ENCODE measurements at regions not wholly inside any gene's neighbourhood (a gene's known extent, or its start where the extent isn't known, plus 50 kb on each side); places are given as distances from the start of the nearest gene placed in this dataset.

DNA sequence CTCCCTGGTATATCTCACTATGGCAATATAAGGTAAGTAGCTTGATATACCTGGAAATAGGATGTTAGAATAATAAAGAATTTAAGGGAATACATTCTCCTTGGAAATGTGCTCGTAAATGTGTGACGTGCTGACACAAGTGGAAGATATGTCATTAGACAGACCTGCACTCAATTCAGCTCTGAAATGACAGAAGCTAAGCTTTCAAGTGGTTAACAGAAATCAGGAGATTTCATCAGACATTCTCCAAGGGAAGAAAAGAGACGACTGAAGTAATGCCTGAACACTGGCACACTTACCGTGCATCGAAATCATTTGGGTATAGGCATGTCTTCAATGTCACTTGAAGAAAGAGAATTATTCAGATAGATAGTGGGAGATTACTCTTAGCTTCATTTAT lies 933.3 kb upstream of the CTNND2 start:
- H3F3A ChIP-seq (ENCODE audit: control insufficient read depth, insufficient read depth) = no peaks in the 10 kb centered on the region
- TF ChIP-seq EZH2phosphoT487 (IDR thresholded peaks at IDR 0.05; ENCODE audit: borderline replicate concordance, low read length) = no peak
- TF ChIP-seq, protein P1, sequence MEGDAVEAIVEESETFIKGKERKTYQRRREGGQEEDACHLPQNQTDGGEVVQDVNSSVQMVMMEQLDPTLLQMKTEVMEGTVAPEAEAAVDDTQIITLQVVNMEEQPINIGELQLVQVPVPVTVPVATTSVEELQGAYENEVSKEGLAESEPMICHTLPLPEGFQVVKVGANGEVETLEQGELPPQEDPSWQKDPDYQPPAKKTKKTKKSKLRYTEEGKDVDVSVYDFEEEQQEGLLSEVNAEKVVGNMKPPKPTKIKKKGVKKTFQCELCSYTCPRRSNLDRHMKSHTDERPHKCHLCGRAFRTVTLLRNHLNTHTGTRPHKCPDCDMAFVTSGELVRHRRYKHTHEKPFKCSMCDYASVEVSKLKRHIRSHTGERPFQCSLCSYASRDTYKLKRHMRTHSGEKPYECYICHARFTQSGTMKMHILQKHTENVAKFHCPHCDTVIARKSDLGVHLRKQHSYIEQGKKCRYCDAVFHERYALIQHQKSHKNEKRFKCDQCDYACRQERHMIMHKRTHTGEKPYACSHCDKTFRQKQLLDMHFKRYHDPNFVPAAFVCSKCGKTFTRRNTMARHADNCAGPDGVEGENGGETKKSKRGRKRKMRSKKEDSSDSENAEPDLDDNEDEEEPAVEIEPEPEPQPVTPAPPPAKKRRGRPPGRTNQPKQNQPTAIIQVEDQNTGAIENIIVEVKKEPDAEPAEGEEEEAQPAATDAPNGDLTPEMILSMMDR (IDR thresholded peaks at IDR 0.05; ENCODE audit: low read depth, low read length, poor library complexity, severe bottlenecking) = no peak
- no peaks in the 10 kb centered on the region for H3K79me2 ChIP-seq (ENCODE audit: control insufficient read depth, low read length)
- H3K36me3 ChIP-seq (ENCODE audit: control insufficient read depth, low read length) = no peaks in the 10 kb centered on the region
- H3K4me3 ChIP-seq (ENCODE audit: low read length) = no peak overlapping the region
- no peaks in the 10 kb centered on the region for H4K20me1 ChIP-seq (ENCODE audit: control insufficient read depth, insufficient read depth, low read depth, low read length)
- no peaks in the 10 kb centered on the region for H3K9me2 ChIP-seq (replicated peaks; ENCODE audit: control insufficient read depth, low read length)
- H3K27ac ChIP-seq (ENCODE audit: low read depth, low read length) = no peak overlapping the region
- no peaks in the 10 kb centered on the region for H3K27me3 ChIP-seq (ENCODE audit: control insufficient read depth, low read length)
- H3K4me2 ChIP-seq (ENCODE audit: low read length) = no peak overlapping the region
- no peaks in the 10 kb centered on the region for H3K9me3 ChIP-seq (ENCODE audit: control insufficient read depth, insufficient read depth, low read length)
- no peaks in the 10 kb centered on the region for H3K4me1 ChIP-seq (ENCODE audit: control insufficient read depth, low read length)

DNA sequence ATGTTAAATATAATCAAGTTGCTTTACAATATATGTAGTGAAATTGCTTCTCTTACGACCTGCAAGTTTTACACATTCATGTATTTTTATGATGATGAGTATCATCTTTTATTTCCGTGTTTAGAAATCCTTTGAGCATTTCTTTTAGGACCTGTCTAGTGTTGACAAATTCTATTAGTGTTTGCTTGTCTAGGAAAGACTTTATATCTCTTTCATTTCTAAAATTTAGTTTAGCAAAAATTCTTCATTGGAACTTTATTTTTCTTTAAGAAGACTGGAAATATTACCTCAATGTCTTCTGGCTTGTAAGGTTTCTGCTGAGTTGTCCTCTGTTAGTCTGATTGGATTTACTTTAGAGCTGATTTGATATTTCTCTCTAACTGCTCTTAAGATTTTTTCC lies 920.9 kb upstream of the CTNND2 start:
- Histone ChIP-seq H3K4me1 (ENCODE audit: control insufficient read depth, low read length) (no peaks in the 10 kb centered on the region), H4K20me1 (ENCODE audit: control insufficient read depth, insufficient read depth, low read depth, low read length) (no peaks in the 10 kb centered on the region), H3F3A (ENCODE audit: control insufficient read depth, insufficient read depth) (no peaks in the 10 kb centered on the region), H3K27ac (ENCODE audit: low read depth, low read length) (no peak overlapping the region), H3K4me2 (ENCODE audit: low read length) (no peak overlapping the region), H3K36me3 (ENCODE audit: control insufficient read depth, low read length) (no peaks in the 10 kb centered on the region), H3K27me3 (ENCODE audit: control insufficient read depth, low read length) (no peaks in the 10 kb centered on the region), H3K9me3 (ENCODE audit: control insufficient read depth, insufficient read depth, low read length) (peaks cover 5% of the 10 kb centered on the region; the same call in 1 of the 2 replicates), H3K79me2 (ENCODE audit: control insufficient read depth, low read length) (no peaks in the 10 kb centered on the region), H3K4me3 (ENCODE audit: low read length) (no peak overlapping the region), H3K9me2 (replicated peaks; ENCODE audit: control insufficient read depth, low read length) (no peaks in the 10 kb centered on the region)
- TF ChIP-seq EZH2phosphoT487 (IDR thresholded peaks at IDR 0.05; ENCODE audit: borderline replicate concordance, low read length) = no peak
- TF ChIP-seq, protein P1 (IDR thresholded peaks at IDR 0.05; ENCODE audit: low read depth, low read length, poor library complexity, severe bottlenecking) = no peak

DNA sequence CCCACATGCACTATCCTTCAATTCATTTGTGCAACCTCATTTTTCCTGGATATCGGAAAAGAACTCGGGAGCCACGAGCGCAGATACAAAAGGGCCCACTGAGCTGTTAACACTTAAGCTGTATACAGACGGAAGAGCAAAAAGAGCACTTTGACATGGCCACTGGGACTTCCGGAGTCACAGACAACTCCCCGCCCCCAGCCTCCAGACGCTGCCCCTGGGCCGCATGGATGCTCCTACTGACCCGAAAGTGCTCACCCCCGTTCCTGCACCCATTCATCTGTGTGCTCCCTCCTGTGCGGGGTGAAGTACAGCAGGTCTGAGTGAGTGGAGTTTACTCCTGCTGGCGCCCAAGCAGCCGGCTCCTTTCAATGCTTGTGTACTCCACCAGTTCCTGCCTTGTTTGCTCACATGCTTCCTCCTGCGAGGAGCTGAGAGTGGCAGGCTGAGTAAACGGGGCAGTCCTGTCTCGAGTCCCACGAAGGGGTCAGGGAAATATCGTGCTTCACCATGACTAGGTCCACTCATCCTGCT lies 901.0 kb upstream of the CTNND2 start:
- no peak for TF ChIP-seq EZH2phosphoT487 (IDR thresholded peaks at IDR 0.05; ENCODE audit: borderline replicate concordance, low read length)

DNA sequence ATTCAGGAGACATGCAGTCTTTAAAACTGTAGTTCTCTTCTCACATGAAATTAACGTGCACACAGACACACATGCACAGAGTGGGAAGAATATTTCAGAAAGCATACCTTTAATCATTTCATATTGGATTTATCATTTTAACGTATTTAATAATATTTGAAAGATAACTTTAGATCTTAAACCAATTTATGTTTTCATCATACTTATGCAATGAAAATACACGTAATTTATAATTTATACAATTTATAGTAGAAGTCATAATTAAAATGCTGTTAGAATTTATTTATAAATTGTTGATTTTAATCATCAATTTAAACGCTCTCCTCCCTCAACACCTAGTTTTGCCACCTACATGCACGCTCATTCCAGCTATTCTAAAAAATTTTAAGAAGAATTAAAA lies 894.9 kb upstream of the CTNND2 start:
- Histone ChIP-seq H3K9me3 (ENCODE audit: control insufficient read depth, insufficient read depth, low read length) (no peaks in the 10 kb centered on the region; the same call in 1 of the 2 replicates), H3K79me2 (ENCODE audit: control insufficient read depth, low read length) (no peaks in the 10 kb centered on the region), H3K9me2 (replicated peaks; ENCODE audit: control insufficient read depth, low read length) (no peaks in the 10 kb centered on the region), H3F3A (ENCODE audit: control insufficient read depth, insufficient read depth) (no peaks in the 10 kb centered on the region), H3K36me3 (ENCODE audit: control insufficient read depth, low read length) (no peaks in the 10 kb centered on the region), H3K4me2 (ENCODE audit: low read length) (no peak overlapping the region), H4K20me1 (ENCODE audit: control insufficient read depth, insufficient read depth, low read depth, low read length) (no peaks in the 10 kb centered on the region), H3K4me1 (ENCODE audit: control insufficient read depth, low read length) (no peaks in the 10 kb centered on the region), H3K27me3 (ENCODE audit: control insufficient read depth, low read length) (no peaks in the 10 kb centered on the region), H3K27ac (ENCODE audit: low read depth, low read length) (no peak overlapping the region), H3K4me3 (ENCODE audit: low read length) (no peak overlapping the region)
- no peak for TF ChIP-seq EZH2phosphoT487 (IDR thresholded peaks at IDR 0.05; ENCODE audit: borderline replicate concordance, low read length)
- TF ChIP-seq, protein P1 (IDR thresholded peaks at IDR 0.05; ENCODE audit: low read depth, low read length, poor library complexity, severe bottlenecking) = no peak

More for the DNA sequence above, 901.0 kb upstream of the CTNND2 start:
- Histone ChIP-seq H3K4me3 (ENCODE audit: low read length) (no peak overlapping the region), H3K36me3 (ENCODE audit: control insufficient read depth, low read length) (no peaks in the 10 kb centered on the region), H3K79me2 (ENCODE audit: control insufficient read depth, low read length) (no peaks in the 10 kb centered on the region), H3F3A (ENCODE audit: control insufficient read depth, insufficient read depth) (no peaks in the 10 kb centered on the region), H3K4me1 (ENCODE audit: control insufficient read depth, low read length) (no peaks in the 10 kb centered on the region), H3K9me2 (replicated peaks; ENCODE audit: control insufficient read depth, low read length) (no peaks in the 10 kb centered on the region), H4K20me1 (ENCODE audit: control insufficient read depth, insufficient read depth, low read depth, low read length) (no peaks in the 10 kb centered on the region), H3K4me2 (ENCODE audit: low read length) (no peak overlapping the region), H3K27me3 (ENCODE audit: control insufficient read depth, low read length) (no peaks in the 10 kb centered on the region), H3K27ac (ENCODE audit: low read depth, low read length) (no peak overlapping the region), H3K9me3 (ENCODE audit: control insufficient read depth, insufficient read depth, low read length) (no peaks in the 10 kb centered on the region)

Measured in DOHH2 (cell line).